IPS DF 4.7 (cell line): ENCODE measurements at regions not wholly inside any gene's neighbourhood (a gene's known extent, or its start where the extent isn't known, plus 50 kb on each side); places are given as distances from the start of the nearest gene placed in this dataset.

Source experiments
- DNase-seq: peaks from one replicate; pipeline ENCODE4 v3.0.0-alpha.2; 2013; ENCODE audit warnings: low spot score; ENCODE audit errors: extremely low read depth

DNA sequence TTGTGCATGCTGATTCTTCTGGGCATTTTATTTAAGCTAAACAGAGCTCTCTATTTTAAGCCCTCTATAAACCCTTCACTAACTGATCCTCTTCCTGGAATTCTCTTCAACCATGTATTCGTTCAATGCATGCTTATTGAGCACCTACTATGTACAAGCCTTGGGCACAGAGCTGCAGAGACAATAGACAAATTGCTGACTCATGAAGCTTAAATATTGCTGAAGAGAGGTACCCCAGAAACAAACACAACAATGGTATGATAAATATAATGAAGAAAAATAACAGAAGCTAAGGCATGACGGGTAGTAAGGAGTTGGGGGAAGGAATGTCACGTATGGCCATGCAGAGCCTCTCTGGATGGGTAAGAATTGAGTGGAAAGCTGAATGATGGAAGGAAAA, 222.2 kb downstream of the PPARGC1A start:
- DNase-seq, result no peak

- DNase-seq, result no peak
These were observed 229.0 kb downstream of the PPARGC1A start for GRCh38 chr4:23660865-23661264.

DNA sequence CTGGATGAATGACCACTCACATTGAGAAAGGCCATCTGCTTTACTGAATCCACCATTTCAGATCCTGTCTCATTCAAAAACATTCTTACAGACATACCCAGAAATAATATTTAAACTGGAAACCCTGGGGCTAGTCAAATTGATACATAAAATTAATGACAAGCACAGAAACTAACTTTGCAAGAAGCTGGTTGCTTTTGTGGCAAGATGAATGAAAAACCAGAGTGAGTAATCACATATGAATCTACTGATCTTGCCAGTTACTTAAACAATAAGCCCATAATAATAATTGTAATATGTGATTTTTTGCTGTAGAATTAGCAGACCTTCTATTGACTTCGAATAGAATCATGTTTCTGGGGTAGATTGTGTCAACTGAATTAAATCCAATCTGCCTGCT, 235.1 kb downstream of the PPARGC1A start:
- DNase-seq, result no peak

- DNase-seq, result no peak
These were observed 240.8 kb downstream of the PPARGC1A start for GRCh38 chr4:23648854-23649596.

GRCh38 chr4:23635468-23635867, 254.4 kb downstream of the PPARGC1A start:
- DNase-seq, result no peak

DNA sequence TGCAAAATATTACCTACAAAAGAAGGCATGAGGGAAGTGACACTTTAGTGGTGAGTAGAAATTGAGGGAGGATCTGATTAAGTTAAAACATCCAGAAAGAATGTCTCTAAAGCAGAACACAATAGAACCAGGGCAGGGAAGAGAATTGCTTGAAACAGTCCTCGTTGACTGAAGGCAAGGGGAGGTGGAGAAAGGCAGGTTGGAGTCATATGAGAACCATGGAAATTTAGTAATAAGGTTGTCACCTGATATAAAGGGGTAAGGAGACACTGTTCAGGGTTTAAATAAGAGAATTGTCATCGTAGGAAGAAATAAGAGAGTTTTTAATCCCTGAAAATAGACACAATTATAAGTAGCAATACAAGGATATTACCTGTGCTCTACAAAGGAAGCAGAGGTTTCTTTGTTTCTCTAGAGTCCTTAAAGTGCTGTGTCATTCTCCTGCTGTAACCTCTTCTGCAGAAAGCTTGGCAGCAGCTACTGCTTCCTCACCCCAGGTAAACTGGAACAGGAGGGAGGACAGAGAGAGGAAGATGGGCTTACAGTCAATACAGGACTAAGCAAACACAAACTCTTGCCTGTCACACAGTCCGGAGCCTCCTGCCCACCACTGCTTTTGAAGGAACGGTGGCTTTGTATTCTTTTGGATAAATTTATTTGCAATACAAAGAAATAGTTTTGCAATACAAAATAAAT, 258.4 kb downstream of the PPARGC1A start:
- DNase-seq, result no peak

- no peak for DNase-seq
These were observed 259.7 kb downstream of the PPARGC1A start for GRCh38 chr4:23630110-23630509.

DNA sequence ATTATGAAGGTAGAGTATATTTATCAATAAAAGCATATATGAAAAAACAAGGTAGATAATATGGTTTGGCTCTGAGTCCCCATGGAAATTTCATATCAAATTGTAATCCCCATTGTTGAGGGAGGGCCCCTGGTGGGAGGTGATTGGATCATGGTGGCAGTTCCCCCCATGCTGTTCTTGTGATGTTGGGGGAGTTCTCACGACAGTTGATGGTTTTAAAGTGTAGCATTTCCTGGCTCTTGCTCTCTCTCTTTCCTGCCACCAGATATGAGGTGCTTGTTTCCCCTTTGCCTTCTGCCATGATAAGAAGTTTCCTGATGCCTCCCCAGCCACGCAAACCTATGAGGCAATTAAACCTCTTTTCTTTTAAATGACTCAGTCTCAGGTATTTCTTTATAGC, 260.4 kb downstream of the PPARGC1A start:
- DNase-seq, result no peak

GRCh38 chr4:23614284-23614892, 275.5 kb downstream of the PPARGC1A start:
- peak; percentile 33 for DNase-seq

DNA sequence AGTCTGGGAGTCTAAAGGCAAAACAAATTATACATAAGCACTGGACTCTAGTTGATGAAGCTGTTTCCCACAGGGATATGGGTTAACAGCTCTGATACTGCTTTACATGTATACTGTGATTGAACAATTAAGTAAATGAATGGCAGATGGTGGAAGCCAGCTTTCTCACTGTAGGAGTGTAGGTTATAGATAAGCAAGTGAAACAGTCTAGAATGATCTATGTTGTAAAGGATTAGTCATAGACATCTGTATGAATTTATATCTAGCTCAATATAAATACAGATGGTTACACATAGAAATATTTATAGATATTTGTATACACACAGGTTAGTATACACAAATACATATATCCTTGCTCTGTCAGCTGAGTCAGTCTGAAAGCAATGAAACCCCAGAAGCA, 276.1 kb downstream of the PPARGC1A start:
- no peak for DNase-seq

- DNase-seq, result no peak
These were observed 287.1 kb downstream of the PPARGC1A start for GRCh38 chr4:23602720-23603119.

DNA sequence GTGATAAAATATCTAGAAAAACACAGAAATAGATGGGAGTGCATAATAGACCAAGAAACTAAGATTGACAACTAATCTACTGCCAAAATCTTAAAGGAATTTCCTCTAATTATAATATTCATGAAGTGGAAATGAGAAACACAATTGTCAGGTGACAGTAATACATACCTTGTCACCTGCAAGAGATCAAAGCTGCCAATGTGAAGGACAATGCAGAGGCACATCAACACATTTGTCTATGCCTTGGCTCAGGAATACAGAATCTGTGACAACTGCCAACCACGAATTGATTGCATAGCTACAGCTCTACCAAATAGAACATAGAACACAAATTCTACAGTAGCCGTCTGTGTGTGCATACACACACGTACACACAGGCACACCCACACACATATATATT, 295.7 kb downstream of the PPARGC1A start:
- no peak for DNase-seq

DNA sequence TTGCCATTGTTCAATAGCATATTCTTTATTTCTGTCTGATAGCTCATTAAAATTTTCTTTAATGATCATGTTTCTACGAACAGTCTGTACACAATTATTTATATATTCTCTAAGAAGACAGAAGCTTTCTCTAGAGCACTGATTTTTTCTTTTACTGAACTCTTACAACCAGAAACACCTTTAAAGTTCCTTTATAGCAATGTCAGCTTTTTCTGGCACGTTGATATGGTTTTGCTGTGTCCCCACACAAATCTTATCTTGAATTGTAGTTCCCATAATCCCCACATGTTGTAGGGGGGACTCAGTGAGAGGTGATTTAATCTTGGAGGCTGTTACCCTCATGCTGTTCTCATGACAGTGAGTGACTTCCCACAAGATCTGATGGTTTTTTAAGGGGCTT, 299.4 kb downstream of the PPARGC1A start:
- no peak for DNase-seq

DNA sequence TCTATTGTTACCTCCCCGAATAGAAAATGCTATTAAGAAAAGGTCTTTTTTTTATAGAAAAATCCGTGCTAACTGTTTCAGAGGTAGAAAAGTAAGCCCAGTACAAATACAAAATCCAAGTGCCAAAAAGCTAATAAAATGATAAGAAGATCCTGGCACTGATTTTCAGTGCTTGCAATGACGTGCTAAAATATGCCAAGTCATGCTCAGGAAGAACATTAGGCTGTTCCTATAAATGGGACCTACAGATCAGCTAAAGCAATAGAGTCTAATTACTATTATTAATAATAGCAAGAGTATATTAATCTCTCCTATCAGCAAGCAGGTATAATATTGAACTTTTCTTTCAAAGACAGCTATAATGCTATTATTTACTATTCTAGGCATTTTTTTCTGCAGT, 305.8 kb downstream of the PPARGC1A start:
- DNase-seq, result no peak

GRCh38 chr4:23582671-23583070, 307.2 kb downstream of the PPARGC1A start:
- no peak for DNase-seq

DNA sequence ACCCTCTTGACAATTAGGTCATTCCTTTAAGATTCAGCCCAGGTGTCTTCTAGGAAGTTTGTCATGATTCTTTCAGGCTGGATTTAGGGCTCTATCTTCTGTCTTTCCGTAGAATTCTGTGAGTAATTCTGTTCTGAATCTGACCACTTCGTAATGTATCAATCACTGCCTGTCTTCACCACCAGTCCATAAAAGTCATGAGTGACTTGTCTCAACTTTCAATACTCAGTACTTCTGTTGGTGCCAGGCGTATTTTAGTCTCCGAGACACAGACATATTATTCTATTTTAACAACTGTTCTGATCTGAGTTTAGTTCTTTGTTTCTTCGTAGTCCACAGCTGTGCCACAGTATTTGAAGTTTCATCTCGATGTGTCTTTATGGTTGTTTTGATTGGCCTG, 310.7 kb downstream of the PPARGC1A start:
- DNase-seq, result no peak

GRCh38 chr4:23577398-23577797, 312.4 kb downstream of the PPARGC1A start:
- DNase-seq, result no peak

DNA sequence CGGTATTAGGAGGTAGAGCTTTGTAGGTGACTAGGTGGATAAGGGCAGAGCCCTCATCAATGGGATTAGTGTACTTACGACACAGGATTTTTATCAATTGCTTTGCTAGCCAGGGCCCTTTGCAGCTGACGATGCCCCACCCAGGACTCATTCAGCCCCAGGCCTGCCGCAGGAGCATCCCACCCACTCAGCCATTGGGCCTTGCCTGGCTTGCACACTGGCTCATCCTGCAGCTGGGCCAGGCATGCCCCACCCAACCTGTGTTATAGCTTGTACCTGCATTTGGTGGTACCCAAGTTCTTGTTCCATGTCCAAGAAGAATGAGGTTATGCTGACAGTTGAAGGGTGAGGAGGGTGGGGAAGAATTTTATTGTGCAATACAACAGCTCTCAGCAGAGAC, 317.5 kb downstream of the PPARGC1A start:
- no peak for DNase-seq

GRCh38 chr4:23567338-23567737, 322.5 kb downstream of the PPARGC1A start:
- DNase-seq, result no peak

GRCh38 chr4:23560748-23561147, 329.1 kb downstream of the PPARGC1A start:
- DNase-seq, result no peak

DNA sequence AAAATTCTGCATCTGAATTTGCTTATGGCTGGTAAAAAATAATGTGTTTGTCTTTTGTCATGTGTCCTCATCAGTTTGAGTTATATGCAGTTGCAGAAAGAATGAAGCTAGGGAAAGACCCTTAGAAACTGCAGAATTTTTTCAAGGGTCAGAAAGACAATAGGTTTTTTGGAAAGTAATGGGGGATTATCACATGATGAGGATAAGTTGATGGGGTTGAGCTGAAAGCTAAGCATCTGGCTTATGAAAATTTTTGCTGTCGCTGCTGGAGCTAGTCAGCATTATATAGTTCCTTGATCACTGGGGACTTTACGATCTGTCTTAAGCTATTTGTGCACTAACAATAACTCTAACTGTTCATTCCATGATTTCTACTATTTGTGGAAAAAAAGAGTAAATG, 331.7 kb downstream of the PPARGC1A start:
- DNase-seq, result no peak

DNA sequence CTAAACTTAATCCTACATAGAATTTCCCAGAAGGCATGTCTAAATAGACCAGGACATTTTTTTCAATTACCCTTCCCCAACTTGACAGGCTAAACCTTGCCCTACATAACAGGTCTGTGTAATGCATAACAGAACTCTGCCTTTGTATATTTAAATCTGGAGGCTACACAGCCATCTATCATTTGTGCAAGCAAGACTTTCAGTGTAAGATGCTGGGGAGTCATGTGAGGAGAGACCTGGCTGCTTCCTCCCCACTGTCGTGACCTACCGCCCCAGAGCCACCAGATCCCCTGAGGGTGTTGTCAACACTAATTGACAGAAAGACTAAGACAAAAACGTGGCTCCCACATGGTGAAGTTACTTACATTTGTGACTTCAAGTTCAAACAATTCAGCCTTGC, 342.2 kb downstream of the PPARGC1A start:
- DNase-seq, result no peak

DNA sequence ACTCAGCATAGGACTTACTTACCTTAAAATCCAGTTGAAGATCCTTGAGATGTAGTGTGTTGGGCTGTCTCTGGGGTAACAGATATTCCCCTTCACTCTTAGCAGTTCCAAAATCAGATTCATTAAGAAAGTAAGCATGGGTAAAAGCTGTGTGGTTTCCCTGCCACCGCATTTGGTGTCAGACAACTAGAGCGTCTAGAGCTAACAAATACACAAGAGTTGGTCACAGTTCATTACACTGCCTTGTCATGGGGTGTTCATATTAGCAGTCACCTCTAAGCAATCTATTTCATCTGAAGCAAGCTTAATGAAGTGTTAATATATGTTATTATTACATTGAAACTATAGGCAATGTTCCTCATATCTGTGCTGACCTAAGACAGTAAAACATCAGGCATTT, 342.8 kb downstream of the PPARGC1A start:
- DNase-seq, result no peak
